ACHN (cell line): ENCODE measurements at regions not wholly inside any gene's neighbourhood (a gene's known extent, or its start where the extent isn't known, plus 50 kb on each side); places are given as distances from the start of the nearest gene placed in this dataset.
"Not testable (repeated sequence)": the region's sequence is repeated elsewhere in the genome, so short reads cannot be mapped to it uniquely, and the experiment has no call there.

Experiments
- DNase-seq: peaks from one replicate; pipeline ENCODE4 v3.0.0-alpha.2; 2015
- in situ Hi-C: cut with HindIII; loops from 2 replicates; pipeline ENCODE4 v1.10.0; 2017; ENCODE audit warnings: low sequenced_read_pairs, low pct_ligation_motif_present, low pct_unique_long_range_greater_than_20kb

DNA sequence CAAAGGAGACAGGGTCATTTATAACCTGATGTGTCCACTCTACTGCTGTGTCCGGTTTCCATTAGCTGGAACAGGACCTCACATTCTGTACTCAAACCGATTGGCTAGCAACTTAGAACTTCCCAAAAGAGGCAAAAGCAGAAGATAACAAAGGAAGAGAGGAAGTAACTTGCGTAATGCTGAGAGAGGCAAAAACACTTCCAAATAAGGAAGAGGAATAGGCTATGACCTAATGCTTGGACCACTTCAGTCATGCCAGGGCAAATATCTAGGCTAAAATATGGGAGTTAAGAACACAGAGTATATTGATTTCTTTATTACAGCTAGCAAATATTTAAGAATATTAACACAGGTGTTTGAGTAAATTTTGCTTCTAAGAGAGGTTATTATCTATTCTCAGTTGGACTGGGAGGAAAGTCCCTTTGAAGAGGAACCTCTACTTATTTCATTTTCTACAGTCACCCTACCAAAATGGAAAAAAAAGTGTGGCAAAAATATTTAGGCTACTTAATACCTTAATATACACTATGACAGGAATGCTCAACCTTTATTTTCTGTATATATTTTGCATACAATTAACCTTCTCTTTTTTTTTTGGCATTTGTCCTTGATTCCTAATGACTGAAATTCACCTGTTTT is 499.8 kb upstream of the CHORDC1 start:
- in situ Hi-C loops: no loop called here
- DNase-seq: no peak

DNA sequence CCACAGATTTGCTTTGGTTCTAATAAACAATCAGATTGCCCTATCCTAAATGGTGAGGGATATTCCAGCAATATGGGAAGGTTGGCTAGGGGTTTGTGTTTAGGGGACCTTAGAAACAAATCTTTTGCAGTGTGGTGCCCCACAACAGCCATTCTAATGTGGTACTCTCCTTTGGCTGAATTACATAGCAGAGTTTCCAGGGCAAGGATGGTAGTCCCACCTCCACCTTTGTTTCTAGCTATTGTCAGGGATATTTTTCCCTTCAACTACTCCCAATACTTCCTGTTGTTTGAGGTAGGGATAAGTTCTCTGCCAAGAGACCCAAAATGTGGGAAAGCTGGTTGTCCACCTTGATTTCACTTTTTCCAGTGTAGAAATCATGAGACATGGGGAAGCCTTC is 494.7 kb upstream of the CHORDC1 start:
- no peak for DNase-seq
- in situ Hi-C loops: no loop called here

DNA sequence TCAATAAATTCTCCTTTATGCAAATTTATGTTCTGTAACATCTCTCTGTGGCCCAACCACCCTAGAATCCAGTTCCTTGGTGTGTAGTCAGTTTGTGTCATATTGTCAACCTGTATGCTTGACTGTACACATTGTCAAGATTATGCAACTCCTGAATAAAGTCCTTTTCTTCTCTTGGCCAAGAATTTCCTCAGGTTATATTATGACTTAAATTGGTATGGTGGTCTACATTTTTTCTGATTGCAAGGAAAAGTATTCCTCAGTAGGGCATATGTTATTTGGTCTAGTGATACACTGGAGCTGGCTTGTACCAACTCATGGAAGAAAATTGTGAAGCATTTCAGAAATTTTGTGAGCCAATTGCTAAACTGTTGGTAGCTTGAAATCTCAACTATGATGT is 482.8 kb upstream of the CHORDC1 start:
- in situ Hi-C loops: no loop called here
- no peak for DNase-seq

DNA sequence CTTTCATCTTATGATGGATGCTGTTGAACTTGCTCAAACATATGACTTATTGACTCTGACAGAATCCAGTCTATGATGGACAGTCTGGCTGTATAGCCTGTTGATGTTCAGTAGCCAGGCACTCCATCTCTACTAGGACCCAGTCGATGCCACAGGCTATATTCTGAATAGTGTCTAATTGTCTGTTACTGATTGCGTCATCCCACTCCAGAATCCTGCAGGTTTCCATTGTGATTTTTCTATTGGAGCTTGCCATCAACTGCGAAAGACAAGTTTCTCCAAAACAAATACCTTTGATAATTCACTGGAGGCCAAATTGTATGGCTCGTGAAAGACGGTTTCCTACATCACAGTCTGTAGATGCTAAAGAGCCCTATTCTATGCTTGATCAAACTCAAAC is 481.7 kb upstream of the CHORDC1 start:
- DNase-seq: no peak
- in situ Hi-C loops: no loop called here

DNA sequence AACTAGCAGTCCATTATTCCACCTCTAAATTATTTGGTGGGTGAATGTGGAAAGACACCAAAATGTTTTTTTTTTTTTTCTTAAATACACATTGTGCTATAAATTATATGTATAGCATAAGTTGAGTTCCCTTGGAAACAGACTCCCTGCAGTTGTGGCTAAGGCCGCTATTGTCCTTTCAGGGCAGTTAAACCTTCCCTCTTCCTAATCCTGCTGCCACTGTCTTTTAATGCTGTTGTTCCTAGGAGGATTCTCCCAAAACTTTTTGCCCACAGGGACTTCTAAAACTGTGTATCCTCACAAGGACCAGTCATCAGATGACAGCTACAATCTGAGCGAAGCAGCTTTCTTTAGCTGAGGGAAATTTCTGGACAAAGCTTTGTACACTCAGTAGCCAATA is 478.9 kb upstream of the CHORDC1 start:
- in situ Hi-C loops: no loop called here

DNA sequence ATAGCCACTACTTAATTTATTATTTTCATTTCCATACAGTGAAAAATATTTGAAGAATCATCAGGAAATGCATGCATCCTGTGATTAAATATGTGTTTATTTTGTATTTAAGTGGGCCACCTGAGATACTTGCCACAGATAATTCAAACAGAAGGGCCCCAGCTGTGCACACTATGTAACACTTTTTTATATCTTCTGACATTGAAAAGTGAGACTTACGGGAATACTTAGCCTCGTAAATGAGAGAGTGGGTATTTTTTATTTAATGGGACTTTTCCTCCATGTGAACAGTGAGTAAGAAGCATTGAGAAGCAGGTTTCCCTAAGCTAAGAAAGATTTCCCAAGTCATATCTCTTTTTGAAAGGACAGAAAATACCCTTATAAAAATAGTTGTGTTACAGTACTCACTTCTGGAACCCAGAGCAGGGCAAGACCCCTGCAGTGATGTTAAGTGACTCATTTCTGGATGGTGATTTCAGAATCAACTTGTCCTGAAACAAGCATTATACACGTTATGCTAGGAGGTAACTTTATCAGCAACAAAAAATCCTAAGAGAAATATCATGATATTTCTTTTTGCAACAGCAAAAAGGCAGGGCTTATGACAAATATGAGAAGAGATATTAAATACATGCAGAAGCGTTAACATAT is 478.1 kb upstream of the CHORDC1 start:
- in situ Hi-C loops: no loop called here
- no peak for DNase-seq

More for the DNA sequence above, 478.9 kb upstream of the CHORDC1 start:
- DNase-seq: no peak

DNA sequence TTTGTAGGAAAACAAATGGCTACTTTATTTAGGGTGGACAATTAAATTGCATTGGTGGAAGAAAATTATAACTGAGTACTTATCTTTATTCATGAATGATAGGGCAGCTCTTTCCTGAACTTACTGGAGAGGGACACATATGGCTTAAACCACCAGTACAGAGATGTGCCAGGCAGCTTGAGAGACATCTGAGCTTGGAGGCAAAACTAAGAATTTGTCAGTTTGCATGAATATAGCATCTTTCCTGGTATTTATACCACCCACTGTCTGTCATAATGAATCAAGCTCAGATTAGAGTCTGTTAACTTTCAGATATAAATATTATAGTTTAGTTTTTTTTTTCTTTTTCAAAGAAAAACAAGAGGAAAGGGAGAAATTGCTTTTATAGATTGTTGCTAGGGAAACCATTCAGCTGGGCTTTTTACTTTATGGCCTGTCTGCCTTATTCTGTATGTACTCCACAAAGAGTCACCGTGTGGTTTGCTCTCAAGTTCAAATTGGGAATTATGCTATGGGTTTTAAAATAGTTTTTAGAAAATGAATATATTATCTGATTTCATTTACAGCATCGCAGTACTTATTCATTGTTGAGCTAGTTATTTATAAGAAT is 477.0 kb upstream of the CHORDC1 start:
- in situ Hi-C loops: no loop called here

DNA sequence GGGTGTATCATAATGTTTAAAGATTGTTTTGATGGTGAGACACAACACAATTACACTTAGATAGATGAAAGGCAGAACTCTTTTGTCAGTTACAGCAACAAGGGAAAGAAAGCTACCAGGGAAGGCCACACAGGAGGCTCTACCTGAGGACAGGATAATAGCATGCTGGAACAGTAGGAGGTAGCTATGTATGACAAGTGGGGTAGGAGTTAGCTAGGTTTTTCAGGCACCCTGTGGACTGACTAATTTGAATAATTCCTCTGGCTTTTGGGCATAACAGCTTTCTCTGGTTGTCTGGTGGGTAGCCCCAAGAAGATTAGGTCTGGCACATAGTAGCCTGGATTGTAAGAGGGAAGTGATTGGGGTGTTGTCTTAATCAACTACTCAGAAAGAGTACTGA is 475.4 kb upstream of the CHORDC1 start:
- no peak for DNase-seq
- in situ Hi-C loops: no loop called here

More for the DNA sequence above, 477.0 kb upstream of the CHORDC1 start:
- DNase-seq: no peak

DNA sequence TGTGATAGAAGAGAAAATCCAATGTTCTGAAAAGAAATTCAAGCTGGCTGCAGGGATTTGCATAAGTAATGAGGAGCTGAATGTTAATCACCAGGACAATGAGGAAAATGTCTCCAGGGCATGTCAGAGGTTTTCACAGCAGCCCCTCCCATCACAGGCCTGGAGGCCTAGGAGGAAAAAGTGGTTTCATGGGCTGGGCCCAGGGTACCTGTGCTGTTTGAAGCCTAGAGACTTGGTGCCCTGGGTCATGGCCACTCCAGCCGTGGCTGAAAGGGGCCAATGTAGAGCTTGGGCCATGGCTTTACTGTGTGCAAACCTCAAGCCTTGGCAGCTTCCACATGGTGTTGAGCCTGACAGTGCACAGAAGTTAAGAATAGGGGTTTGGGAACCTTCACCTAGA is 452.6 kb upstream of the CHORDC1 start:
- in situ Hi-C loops, DNase-seq: not testable (repeated sequence)

DNA sequence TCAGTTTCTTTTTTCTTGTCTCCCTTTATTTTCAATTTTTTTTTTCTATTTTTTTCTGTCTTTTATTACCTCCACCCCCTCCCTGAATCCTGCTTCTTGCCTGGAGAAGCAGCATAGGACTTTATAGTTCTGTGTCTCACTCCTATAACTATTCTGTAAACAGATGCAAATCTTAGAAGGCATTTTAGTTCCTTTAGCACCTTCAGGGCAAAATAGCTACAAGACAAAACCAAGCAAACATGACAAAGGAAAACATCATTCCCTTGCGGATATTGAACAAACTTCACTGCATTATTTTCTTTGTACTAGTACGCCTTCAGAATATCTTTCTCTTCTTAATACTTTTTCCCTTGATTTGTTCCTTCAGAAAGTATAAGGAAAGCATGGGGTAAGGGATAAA is 446.2 kb upstream of the CHORDC1 start:
- in situ Hi-C loops: no loop called here
- no peak for DNase-seq

DNA sequence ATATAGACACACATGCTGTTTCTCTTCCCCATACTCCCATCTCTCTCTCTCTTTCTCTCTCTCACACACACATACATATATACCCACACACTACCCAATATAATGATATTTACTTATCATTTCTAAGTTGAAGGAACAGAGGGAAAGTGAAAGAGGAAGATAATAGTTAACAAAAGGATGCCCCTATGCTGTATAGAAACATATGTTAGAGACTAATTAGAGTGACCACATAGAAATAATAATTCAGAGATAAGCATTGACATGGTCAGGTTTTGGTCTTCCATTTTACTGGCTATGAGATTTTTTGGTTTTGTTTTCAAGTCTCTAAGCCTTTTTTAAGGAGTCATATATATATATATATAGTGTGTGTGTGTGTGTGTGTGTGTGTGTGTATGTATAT is 445.7 kb upstream of the CHORDC1 start:
- DNase-seq: no peak
- in situ Hi-C loops: no loop called here

DNA sequence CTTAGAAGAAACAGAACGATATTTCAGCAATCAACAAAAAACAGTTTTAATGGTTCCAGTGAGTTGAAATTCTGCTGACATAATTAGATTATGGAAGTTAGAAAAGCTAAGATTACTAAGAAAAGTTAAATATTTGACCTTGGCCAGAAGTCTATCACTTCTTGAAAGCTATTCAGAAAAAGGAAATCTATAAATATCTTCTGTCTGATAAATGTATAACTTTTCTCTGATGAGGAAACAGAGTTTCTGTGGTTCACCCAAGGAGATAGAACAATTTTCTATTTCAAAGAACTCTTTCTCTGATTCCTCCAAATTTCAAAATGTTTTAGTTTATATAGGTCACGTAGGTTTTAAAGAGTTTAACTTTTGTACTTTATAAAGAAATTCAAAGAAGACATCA is 438.4 kb upstream of the CHORDC1 start:
- in situ Hi-C loops: no loop called here
- no peak for DNase-seq

DNA sequence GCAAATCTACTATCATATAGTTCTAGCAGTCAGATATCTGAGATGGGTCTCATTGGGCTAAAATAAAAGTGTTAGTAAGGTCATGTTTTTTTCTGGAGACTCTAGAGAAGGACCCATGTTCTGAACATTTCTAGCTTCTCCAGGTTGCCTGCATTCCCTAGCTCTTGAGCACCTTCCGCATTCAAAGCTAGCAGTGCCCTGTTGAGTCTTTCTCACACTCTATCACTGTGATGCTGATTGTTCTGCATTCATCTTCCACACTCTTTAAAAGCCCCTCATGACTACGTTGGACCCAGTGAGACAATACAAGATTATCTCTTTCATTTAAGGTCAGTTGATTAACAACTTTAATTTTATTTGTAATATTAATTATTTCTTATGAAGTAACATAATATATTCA is 433.3 kb upstream of the CHORDC1 start:
- no peak for DNase-seq
- in situ Hi-C loops: no loop called here

DNA sequence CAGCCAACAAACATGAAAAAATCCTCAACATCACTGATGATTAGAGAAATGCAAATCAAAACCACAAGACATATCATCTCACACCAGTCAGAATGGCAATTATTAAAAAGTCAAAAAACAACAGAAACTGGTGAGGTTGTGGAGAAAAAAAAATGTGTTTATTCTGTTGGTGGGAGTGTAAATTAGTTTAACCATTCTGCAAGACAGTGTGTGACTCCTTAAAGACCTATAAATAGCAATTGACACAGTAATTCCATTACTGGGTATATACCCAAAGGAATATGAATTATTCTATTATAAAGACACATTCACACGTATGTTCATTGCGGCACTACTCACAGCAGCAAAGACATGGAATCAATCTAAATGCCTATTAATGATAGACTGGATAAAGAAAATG is 427.3 kb upstream of the CHORDC1 start:
- in situ Hi-C loops: no loop called here
- DNase-seq: no peak

DNA sequence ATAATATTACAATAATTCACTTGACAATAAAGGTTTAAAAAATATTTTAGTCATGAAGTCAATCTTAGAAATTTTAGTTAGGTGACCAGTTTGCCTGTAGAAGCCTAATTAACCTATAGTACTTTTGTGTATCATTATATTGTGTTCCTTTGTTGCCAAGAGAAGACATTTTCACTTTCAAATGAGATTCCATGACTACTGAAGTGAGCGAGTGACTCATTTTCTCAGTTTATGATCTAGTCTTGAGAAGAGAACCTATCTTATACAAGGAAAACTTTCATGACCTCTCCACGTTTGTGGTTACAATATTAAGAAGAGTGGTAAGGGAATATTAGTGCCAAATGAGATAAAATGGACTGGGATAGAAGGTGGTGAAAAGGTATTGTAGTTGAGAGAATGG is 423.9 kb upstream of the CHORDC1 start:
- in situ Hi-C loops: no loop called here
- DNase-seq: peak; percentile 31

DNA sequence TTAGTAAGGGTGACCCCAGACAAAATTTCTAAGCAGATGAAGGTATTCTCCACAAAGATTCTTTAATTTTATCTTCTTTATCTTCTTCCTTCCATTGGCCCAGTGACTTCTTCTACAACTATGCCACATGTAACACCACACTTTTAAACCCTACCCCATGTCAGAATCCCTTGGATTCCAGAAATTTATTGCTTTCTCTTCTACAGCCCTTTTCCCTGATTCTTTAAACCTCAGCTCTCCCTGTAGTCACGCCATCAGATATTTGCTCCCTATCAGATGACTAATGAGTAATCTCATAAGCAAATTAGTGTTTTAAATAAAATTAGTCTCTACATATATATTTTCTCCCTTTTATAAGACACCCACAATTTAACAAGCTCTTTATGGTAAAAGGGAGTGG is 423.4 kb upstream of the CHORDC1 start:
- in situ Hi-C loops: no loop called here
- no peak for DNase-seq

DNA sequence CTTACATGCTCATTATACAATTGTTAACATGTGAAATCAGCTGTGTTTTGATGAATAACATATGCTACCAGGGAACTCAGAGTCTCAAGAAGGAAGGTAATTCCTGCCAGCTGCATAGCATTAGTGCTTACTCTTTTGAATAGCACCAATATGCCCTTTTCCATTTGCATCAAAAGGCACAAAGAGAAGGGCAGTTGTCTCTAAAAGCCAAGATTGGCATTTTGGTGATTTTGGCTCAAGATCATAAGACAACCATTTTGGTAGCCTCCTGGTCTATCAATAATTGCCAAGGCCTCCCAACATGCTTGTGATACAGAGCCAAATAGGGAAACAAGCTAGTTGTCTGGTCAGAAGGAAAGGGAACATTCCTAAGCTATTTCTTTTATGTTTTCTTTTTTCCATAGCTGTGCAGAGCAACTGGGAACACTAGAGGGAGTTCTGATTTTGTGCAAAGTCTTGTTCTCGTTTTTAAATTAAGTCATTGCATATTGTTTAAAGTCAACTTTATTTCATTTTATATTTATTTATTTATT is 416.7 kb upstream of the CHORDC1 start:
- DNase-seq: peak; percentile 12
- in situ Hi-C loops: no loop called here

DNA sequence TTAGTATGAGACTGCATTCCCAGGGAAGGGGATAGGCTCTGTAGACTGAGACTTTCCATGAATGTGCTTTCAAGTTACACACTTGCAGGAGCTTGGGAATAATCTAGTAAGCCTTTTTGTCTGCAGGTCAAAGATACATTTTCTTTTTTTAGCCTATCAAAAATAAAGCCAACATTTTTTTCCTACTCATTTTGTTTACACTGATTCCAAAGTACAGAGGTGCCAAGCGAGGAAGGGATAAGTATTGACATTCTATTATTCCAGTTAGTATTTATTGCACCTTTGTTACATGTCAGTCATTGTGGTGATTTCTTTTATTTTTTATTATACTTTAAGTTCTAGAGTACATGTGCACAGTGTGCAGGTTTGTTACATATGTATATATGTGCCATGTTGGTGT is 413.0 kb upstream of the CHORDC1 start:
- no peak for DNase-seq
- in situ Hi-C loops: no loop called here

DNA sequence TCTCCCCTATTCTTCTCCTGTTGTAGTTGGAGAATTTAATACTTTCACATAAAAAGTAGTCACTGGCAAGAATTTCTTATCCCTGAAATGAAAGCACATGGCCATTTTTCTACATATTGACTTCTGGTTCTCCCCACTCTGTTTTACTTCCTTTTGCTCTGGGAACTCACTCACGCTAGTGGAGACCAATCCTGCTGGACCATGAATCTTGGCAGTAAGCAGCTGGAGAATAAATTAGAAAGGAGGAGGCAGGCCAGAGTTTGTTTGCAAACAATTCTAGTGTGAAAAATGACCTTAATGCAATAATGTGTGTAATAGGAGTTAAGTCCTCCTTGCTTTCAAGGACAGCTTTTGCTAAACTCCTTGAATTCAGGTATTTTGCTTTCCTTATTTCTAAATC is 412.3 kb upstream of the CHORDC1 start:
- no peak for DNase-seq
- in situ Hi-C loops: no loop called here

DNA sequence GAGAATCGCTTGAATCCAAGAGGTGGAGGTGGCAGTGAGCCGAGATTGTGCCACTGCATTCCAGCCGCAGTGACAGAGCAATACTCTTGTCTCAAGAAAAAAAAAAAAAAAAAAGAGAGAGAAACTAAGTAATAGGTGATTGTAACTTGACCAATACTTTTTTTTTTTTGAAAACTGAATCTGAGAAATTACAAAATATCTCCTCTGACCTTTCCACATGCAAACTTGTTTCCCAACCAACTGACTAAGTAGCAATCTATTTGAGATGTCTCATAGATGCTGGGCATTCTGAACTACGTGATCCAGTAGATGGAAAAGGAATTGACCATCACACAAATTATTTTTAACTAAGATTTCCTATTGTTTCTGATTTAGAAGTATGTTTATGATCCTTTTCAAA is 407.3 kb upstream of the CHORDC1 start:
- in situ Hi-C loops: no loop called here
- no peak for DNase-seq
